LNCAP (cell line): ENCODE measurements at regions not wholly inside any gene's neighbourhood (a gene's known extent, or its start where the extent isn't known, plus 50 kb on each side); places are given as distances from the start of the nearest gene placed in this dataset.

Experiments
- TF ChIP-seq, protein P1 (sequence below): fragments of 450-650 bp; IDR thresholded peaks from 2 replicates; pipeline ENCODE4 v1.5.1; 2017; ENCODE audit warnings: mild to moderate bottlenecking

GRCh38 chr5:51201708-51202107 lies 181.5 kb upstream of the ISL1 start:
- TF ChIP-seq, protein P1, sequence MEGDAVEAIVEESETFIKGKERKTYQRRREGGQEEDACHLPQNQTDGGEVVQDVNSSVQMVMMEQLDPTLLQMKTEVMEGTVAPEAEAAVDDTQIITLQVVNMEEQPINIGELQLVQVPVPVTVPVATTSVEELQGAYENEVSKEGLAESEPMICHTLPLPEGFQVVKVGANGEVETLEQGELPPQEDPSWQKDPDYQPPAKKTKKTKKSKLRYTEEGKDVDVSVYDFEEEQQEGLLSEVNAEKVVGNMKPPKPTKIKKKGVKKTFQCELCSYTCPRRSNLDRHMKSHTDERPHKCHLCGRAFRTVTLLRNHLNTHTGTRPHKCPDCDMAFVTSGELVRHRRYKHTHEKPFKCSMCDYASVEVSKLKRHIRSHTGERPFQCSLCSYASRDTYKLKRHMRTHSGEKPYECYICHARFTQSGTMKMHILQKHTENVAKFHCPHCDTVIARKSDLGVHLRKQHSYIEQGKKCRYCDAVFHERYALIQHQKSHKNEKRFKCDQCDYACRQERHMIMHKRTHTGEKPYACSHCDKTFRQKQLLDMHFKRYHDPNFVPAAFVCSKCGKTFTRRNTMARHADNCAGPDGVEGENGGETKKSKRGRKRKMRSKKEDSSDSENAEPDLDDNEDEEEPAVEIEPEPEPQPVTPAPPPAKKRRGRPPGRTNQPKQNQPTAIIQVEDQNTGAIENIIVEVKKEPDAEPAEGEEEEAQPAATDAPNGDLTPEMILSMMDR, result no peak

GRCh38 chr5:51202161-51202560 lies 181.1 kb upstream of the ISL1 start:
- TF ChIP-seq, protein P1, result no peak

DNA sequence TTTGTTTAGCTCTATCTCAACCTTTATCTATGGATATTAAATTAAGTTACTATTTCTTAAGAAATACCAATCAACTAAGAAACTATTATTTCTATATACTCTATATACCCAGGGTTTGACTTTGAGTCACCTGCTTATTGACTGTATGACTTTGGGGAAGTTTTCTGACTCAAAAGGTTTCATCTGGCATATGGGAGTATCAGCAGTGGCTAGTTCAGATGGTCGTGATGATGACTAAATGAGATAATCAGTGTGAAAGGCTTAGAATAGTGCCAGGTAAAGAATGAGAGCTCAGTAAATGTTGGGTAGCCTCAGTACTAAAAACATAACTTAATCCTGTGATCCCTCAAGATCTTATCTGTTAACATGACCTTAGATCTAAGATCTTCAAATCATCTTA lies 179.7 kb upstream of the ISL1 start:
- TF ChIP-seq, protein P1, result no peak

DNA sequence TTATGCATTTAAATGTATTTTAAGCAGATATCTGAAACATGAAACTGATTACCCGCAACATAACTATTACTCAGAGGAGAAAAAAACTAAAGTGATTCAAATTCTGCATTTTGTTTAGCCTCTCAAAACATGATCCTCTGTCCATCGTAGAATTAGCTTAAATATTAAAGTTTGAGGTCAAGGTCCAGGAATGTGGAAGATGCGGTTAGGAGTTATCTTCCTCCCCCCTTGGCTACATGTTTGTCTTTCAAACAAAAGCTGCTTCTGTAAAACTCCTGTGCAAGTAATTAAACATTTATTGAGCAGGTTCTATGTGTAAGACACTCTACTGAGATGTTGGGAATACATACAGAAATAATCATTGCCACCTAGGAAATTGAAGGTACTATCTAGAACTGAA lies 175.0 kb upstream of the ISL1 start:
- TF ChIP-seq, protein P1, result no peak

GRCh38 chr5:51214746-51215145 lies 168.5 kb upstream of the ISL1 start:
- TF ChIP-seq, protein P1, result no peak

DNA sequence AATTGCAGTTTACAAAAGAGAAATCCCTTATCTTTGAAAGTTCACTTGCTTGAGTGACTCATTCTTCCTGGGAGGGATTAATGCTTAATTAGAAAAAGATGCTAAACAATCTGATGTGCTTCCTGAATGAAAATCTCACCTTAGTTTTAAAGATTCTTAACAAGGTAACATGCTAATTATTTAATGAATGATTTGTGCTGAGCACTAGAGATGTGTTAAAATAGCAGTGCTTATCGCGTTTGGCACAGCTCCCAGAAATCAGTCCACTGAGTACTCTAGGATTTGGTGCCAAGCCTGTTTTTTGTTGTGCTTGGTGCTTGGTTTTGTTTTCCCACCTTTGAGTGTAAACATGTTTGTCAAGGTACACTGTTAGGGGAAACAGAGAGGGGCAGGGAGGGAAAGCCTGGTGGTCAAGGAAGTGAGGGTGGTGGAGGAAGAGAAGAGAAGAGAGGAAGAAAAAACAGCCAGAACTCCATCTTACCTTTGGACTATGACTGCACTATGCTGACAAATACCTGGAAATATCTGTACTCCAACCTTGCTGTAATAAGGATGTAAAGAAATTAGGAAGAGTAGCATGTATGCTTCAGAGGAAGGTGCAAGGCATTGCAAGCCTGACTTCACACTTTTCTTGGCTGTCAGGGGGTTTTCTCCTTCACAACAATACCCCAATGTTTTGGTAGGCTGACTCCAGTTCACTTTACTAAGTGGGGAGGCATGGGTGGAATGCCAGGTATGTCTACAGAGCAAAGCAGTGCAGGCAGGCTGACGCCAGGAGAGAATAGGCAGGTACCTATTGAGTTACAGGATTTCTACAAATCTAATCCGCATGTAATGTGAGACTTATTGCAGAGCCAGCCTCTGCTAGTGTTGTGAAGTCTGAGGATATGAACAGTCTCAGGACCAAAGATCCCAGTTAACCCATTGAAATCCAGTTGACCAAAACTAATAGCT lies 157.2 kb upstream of the ISL1 start:
- TF ChIP-seq, protein P1, result no peak

DNA sequence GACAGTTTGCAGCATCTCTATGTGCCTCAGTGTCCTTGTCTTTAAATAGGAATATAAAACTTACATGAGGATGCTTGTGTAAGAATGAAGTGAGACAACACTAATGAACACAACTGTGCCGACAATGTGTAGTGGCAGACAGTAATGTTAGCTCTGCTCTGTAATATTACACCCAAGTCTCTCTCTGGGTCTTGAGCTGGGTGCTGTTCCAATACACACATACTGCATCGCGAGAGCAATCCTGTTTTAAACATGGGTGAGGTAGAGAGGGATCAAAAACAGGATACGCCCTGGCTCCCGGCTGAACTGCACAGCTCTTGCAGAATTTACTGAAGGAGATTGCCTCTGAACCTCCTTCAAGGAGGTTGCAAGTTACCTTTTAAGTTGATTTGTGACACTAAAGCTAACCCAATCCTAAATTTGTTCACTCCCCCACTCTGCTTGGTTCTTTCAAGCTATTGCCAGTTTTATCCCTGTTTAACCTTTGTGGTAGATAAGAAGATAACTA lies 155.2 kb upstream of the ISL1 start:
- TF ChIP-seq, protein P1, result no peak
